D721Med (cell line): ENCODE measurements at regions not wholly inside any gene's neighbourhood (a gene's known extent, or its start where the extent isn't known, plus 50 kb on each side); places are given as distances from the start of the nearest gene placed in this dataset.

Source experiments
- DNase-seq: peaks from one replicate; pipeline ENCODE4 v3.0.0; 2011; ENCODE audit warnings: low spot score; ENCODE audit not compliant: insufficient read length
- FAIRE-seq: peaks from 2 replicates; lab custom pipeline; 2011; peaks lifted over from hg19 to GRCh38; lab: Jason Lieb, UNC
- CTCF ChIP-seq: IDR thresholded peaks from 2 replicates; pipeline ENCODE4 v1.5.1; 2012; ENCODE audit warnings: mild to moderate bottlenecking, control low read depth; ENCODE audit not compliant: insufficient read depth; ENCODE audit errors: missing control alignments

- FAIRE-seq (no peak), DNase-seq (no peak)
- TF ChIP-seq CTCF: no peak
Observed at GRCh38 chr15:87403973-87404372, 852.6 kb downstream of the NTRK3 start.

- FAIRE-seq (no peak), DNase-seq (no peak)
- no peak for TF ChIP-seq CTCF
Observed at GRCh38 chr15:87401973-87402372, 854.6 kb downstream of the NTRK3 start.

GRCh38 chr15:87394676-87395075 is 861.9 kb downstream of the NTRK3 start:
- TF ChIP-seq CTCF: no peak
- FAIRE-seq: no peak
- DNase-seq: no peak

- no peak for DNase-seq
- TF ChIP-seq CTCF: no peak
- FAIRE-seq: no peak
Observed at GRCh38 chr15:87387766-87388165, 868.8 kb downstream of the NTRK3 start.

- FAIRE-seq (no peak), DNase-seq (no peak)
- TF ChIP-seq CTCF: no peak
Observed at GRCh38 chr15:87374339-87374738, 882.2 kb downstream of the NTRK3 start.

- FAIRE-seq (no peak), DNase-seq (no peak)
- TF ChIP-seq CTCF: no peak
Observed at GRCh38 chr15:87369269-87369668, 887.3 kb downstream of the NTRK3 start.

- TF ChIP-seq CTCF: no peak
- no peak for FAIRE-seq
- no peak for DNase-seq
Observed at GRCh38 chr15:87368511-87368910, 888.0 kb downstream of the NTRK3 start.
